Left lung (tissue), 4 donors: ENCODE measurements at regions not wholly inside any gene's neighbourhood (a gene's known extent, or its start where the extent isn't known, plus 50 kb on each side); places are given as distances from the start of the nearest gene placed in this dataset.

Experiments
- ATAC-seq: fragments of 200-7000 bp; cut with Tn5 transposase; one replicate; pipeline ENCODE4 v1.9.1; 2020; ENCODE audit warnings: moderate library complexity
- DNase-seq, 4 donors: peaks; one replicate each; pipeline ENCODE4 v3.0.0-alpha.2; 2013 to 2020
- H3K27ac ChIP-seq, 2 donors: fragments of 200-600 bp; sonication (generic) in 1 of 2; one replicate each; pipeline versions ENCODE4 v1.5.0 to v1.8.0; 2020 to 2021
- H3K27me3 ChIP-seq, 2 donors: fragments of 200-600 bp; sonication (generic) in 1 of 2; one replicate each; pipeline versions ENCODE4 v1.5.0 to v1.8.0; 2020 to 2021
- H3K36me3 ChIP-seq, 2 donors: fragments of 200-600 bp; sonication (generic) in 1 of 2; one replicate each; pipeline versions ENCODE4 v1.5.0 to v1.8.0; 2020 to 2021
- H3K4me1 ChIP-seq, 2 donors: fragments of 200-600 bp; one replicate each; pipeline ENCODE4 v1.8.0; 2021
- H3K4me3 ChIP-seq, 2 donors: fragments of 200-600 bp; sonication (generic) in 1 of 2; one replicate each; pipeline versions ENCODE4 v1.5.0 to v1.8.0; 2020 to 2021; ENCODE audit warnings: mild to moderate bottlenecking in 1 of 2
- H3K9me3 ChIP-seq, 2 donors: fragments of 200-600 bp; sonication (generic) in 1 of 2; one replicate each; pipeline versions ENCODE4 v1.5.0 to v1.8.0; 2020 to 2021
- CTCF ChIP-seq, 2 donors: fragments of 200-600 bp; sonication (generic) in 1 of 2; IDR thresholded peaks; one replicate each; pipeline versions ENCODE4 v1.5.0 to v1.8.0; 2021; ENCODE audit warnings: antibody characterized with exemption in 2 of 2
- intact Hi-C, 2 donors: fragments of 100-400 bp; cut with DNase I; formaldehyde crosslinking; loops; one replicate each; pipeline versions ENCODE4 v1.11.2 to v1.14.2; 2022
- donor health status: DM: no; HTN: yes; CAD: no.
- donor health status: DM: no; HTN: no; CAD: no.

DNA sequence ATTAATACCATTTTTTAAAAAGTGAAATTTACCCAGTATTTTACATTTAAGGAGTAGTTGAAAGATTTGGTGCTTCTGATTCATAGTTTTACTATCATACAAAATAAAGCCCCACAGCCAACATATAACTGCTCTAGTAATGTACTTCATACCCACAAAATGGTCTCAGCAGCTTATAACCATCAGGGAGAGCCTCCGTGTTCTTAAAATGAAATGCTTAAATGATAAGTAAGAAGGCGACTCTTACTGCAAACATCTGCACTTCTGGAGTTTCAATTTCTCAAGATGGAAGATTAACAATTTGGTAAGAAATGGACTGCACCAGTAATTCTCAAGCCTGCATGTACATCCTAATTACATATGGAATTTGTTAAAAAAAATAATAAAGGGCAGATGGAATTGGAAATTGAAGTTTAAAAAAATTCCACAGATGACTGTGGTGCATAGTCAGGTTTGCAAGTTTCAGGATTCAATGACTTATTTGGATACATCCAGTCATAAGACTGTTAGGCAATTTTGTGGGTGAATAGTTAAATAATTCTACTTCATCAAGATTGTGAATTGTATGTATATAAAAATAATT, 461.0 kb downstream of the KIF20B start:
- Histone ChIP-seq H3K4me1 (no peaks in the 10 kb centered on the region), H3K36me3 (no peaks in the 10 kb centered on the region), H3K27me3 (no peaks in the 10 kb centered on the region), H3K9me3 (no peaks in the 10 kb centered on the region), H3K27ac (no peak overlapping the region), H3K4me3 (no peak overlapping the region)
- DNase-seq: peak in 2 of 4 donors; percentile 44 to 45
- intact Hi-C loops: no loop called here
- TF ChIP-seq CTCF (IDR thresholded peaks at IDR 0.05): no peak
- ATAC-seq: no peak

DNA sequence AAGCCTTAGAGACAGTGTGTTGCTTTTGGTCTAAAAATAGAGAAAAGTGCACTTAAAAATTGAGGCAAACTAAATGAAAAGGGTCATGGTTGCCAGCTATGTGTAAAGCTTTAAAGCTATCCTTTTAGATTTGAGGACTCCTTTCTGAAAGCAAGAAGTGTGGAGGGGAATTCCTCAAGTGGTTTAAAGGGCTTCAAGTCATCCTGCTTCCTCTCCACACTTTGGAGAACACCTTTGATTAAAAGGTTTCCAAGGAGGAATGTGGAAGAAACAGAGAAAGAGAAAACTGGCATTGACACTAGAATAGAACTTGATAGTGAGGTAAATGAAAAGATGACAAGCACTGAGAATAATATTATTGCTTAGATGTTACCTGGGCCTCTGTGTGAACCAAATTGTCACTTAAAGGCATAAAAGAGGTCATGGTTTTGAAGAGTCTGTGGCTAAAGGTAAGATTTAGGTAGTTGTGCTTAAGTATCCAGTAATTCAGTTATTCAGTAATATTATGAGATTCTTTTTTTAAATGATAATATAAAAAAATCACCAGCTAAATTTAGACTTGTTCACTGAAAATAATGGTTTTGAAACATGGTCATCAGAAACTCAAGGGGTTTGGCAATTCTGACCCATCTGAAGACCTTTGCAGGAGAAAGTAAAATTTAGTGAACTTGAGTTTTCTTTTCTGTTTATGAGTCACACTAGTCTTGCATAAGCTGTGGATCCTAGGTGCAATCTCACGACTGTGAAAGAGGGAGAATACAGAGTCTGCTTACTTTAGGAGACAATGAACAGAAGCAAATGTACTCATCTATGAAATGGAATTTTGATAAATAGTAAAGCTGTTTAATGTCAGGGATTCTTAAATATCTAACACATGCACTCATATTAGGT, 466.0 kb downstream of the KIF20B start:
- Histone ChIP-seq H3K27me3 (no peaks in the 10 kb centered on the region), H3K4me1 (no peaks in the 10 kb centered on the region), H3K4me3 (no peak overlapping the region), H3K27ac (no peak overlapping the region), H3K9me3 (no peaks in the 10 kb centered on the region), H3K36me3 (no peaks in the 10 kb centered on the region)
- no peak for TF ChIP-seq CTCF (IDR thresholded peaks at IDR 0.05)
- ATAC-seq (no peak), DNase-seq (no peak)
- intact Hi-C loops: no loop called here

- Histone ChIP-seq H3K9me3 (no peaks in the 10 kb centered on the region), H3K4me1 (no peaks in the 10 kb centered on the region), H3K36me3 (no peaks in the 10 kb centered on the region), H3K27ac (no peak overlapping the region), H3K27me3 (no peaks in the 10 kb centered on the region), H3K4me3 (no peak overlapping the region)
- no peak for ATAC-seq
- no peak for DNase-seq
- no peak for TF ChIP-seq CTCF (IDR thresholded peaks at IDR 0.05)
- intact Hi-C loops: no loop called here
Observed at GRCh38 chr10:90168244-90168643, 466.9 kb downstream of the KIF20B start.

- no peak overlapping the region for H3K4me3 ChIP-seq
- no peak for DNase-seq
- intact Hi-C loops: no loop called here
- H3K9me3 ChIP-seq: no peaks in the 10 kb centered on the region
- no peak overlapping the region for H3K27ac ChIP-seq
- no peak for ATAC-seq
- no peak for TF ChIP-seq CTCF (IDR thresholded peaks at IDR 0.05)
- no peaks in the 10 kb centered on the region for H3K4me1 ChIP-seq
- H3K36me3 ChIP-seq: no peaks in the 10 kb centered on the region
- no peaks in the 10 kb centered on the region for H3K27me3 ChIP-seq
Observed at GRCh38 chr10:90171014-90171722, 469.8 kb downstream of the KIF20B start.

- no peaks in the 10 kb centered on the region for H3K36me3 ChIP-seq
- no peak for TF ChIP-seq CTCF (IDR thresholded peaks at IDR 0.05)
- H3K9me3 ChIP-seq: no peaks in the 10 kb centered on the region
- ATAC-seq (no peak), DNase-seq (peak in 2 of 4 donors; percentile 1 to 11)
- H3K4me1 ChIP-seq: no peaks in the 10 kb centered on the region
- intact Hi-C loops: no loop called here
- no peaks in the 10 kb centered on the region for H3K27me3 ChIP-seq
- H3K27ac ChIP-seq: no peak overlapping the region
- no peak overlapping the region for H3K4me3 ChIP-seq
Observed at GRCh38 chr10:90174531-90174930, 473.1 kb downstream of the KIF20B start.
